MG63 (cell line): ENCODE measurements at regions not wholly inside any gene's neighbourhood (a gene's known extent, or its start where the extent isn't known, plus 50 kb on each side); places are given as distances from the start of the nearest gene placed in this dataset.

Experiments used
- DNase-seq: peaks from one replicate; pipeline ENCODE4 v3.0.0-alpha.2; 2020
- H3K27me3 ChIP-seq: fragments of 250-450 bp; sonication (Bioruptor Pico); 2 replicates; pipeline ENCODE4 v1.5.1; 2020; ENCODE audit warnings: mild to moderate bottlenecking, moderate library complexity
- H3K36me3 ChIP-seq: fragments of 250-450 bp; sonication (Bioruptor Pico); 2 replicates; pipeline ENCODE4 v1.5.1; 2020; ENCODE audit warnings: mild to moderate bottlenecking, moderate library complexity
- H3K4me3 ChIP-seq: fragments of 250-450 bp; sonication (Bioruptor Pico); 2 replicates; pipeline ENCODE4 v1.5.1; 2020; ENCODE audit warnings: mild to moderate bottlenecking, moderate library complexity
- H3K9me3 ChIP-seq: fragments of 250-450 bp; sonication (Bioruptor Pico); 2 replicates; pipeline ENCODE4 v1.5.1; 2020; ENCODE audit warnings: mild to moderate bottlenecking, moderate library complexity

- Histone ChIP-seq H3K27me3 (no peaks in the 10 kb centered on the region), H3K36me3 (no peaks in the 10 kb centered on the region), H3K9me3 (no peaks in the 10 kb centered on the region; the same call in 1 of the 2 replicates), H3K4me3 (no peak overlapping the region)
- DNase-seq = no peak
These were observed 56.4 kb upstream of the SPOCK3 start for GRCh38 chr4:167290678-167291077.

- Histone ChIP-seq H3K9me3 (no peaks in the 10 kb centered on the region), H3K36me3 (no peaks in the 10 kb centered on the region)
These were observed 74.6 kb upstream of the SPOCK3 start for GRCh38 chr4:167308876-167309275.

DNA sequence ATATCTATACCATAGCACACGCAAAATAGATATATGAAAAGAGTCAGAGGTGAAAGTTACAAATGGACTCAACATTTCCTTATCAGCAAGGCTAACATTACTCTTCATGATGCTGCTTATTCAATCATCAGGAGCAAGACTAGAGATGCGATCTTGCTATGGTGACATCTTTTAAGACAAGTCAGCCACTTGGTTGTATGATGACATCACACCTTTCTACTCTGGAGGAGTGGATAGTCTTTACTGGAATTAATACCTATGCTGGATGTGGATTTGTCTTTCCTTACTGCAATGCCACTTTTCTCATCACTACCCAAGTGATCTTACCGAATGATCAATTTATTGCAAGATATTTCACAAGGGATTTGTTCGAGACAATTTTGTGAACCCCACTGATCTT lies 87.0 kb upstream of the SPOCK3 start:
- DNase-seq = no peak
- no peak overlapping the region for H3K4me3 ChIP-seq
- H3K27me3 ChIP-seq = no peaks in the 10 kb centered on the region
- H3K9me3 ChIP-seq = no peaks in the 10 kb centered on the region
- H3K36me3 ChIP-seq = no peaks in the 10 kb centered on the region

More at GRCh38 chr4:167308876-167309275, 74.6 kb upstream of the SPOCK3 start:
- Histone ChIP-seq H3K4me3 (no peak overlapping the region), H3K27me3 (no peaks in the 10 kb centered on the region)
- no peak for DNase-seq

DNA sequence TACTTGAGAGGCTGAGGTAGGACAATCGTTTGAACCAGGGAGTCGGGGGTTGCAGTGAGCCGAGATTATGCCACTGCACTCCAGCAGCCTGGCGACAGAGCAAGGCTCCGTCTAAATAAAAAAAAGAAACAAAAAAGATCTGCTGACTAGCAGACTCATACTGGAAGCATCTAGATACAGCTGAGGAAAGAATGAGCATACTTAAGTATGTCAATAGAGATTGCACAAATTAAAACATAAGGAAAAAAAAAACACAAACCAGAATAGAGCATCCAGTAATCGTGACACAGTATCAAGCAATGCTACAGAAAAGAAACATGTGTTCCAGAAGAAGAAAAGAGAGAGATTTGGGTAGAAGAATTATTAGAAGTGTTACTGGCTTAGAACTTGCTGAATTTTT lies 105.5 kb upstream of the SPOCK3 start:
- no peaks in the 10 kb centered on the region; the same call in 1 of the 2 replicates for H3K9me3 ChIP-seq
- H3K4me3 ChIP-seq = no peak overlapping the region
- H3K36me3 ChIP-seq = no peaks in the 10 kb centered on the region
- H3K27me3 ChIP-seq = no peaks in the 10 kb centered on the region
- DNase-seq = no peak

DNA sequence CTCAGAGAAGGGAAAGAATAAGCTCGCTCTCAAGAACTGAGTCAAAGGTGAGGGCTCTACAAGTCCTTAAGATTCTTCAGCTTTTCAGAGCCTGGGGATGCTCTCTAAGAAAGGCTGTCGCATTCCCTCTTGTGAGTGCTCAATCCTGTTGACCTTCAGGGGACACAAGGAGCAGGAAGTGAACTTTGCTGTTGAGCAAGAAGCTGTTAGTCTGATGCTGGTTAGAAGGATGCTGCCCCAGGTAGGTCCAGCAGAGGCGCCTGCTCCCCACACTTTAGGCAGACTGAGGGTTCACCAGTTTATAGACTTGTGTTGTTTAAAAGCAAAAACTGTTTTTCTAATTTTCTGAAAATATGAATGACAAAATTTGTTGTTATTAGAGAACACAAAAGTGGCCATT lies 125.4 kb upstream of the SPOCK3 start:
- Histone ChIP-seq H3K36me3 (no peaks in the 10 kb centered on the region), H3K4me3 (no peak overlapping the region), H3K27me3 (no peaks in the 10 kb centered on the region), H3K9me3 (no peaks in the 10 kb centered on the region)
- DNase-seq = no peak

GRCh38 chr4:167379076-167379835 lies 145.0 kb upstream of the SPOCK3 start:
- no peaks in the 10 kb centered on the region for H3K9me3 ChIP-seq
- H3K36me3 ChIP-seq = no peaks in the 10 kb centered on the region
- no peak for DNase-seq
- no peaks in the 10 kb centered on the region; the same call in 1 of the 2 replicates for H3K27me3 ChIP-seq
- no peak overlapping the region for H3K4me3 ChIP-seq

- no peaks in the 10 kb centered on the region for H3K36me3 ChIP-seq
- no peaks in the 10 kb centered on the region; the same call in 1 of the 2 replicates for H3K27me3 ChIP-seq
- DNase-seq = no peak
- no peaks in the 10 kb centered on the region for H3K9me3 ChIP-seq
- no peak overlapping the region for H3K4me3 ChIP-seq
These were observed 146.7 kb upstream of the SPOCK3 start for GRCh38 chr4:167380964-167381363.

DNA sequence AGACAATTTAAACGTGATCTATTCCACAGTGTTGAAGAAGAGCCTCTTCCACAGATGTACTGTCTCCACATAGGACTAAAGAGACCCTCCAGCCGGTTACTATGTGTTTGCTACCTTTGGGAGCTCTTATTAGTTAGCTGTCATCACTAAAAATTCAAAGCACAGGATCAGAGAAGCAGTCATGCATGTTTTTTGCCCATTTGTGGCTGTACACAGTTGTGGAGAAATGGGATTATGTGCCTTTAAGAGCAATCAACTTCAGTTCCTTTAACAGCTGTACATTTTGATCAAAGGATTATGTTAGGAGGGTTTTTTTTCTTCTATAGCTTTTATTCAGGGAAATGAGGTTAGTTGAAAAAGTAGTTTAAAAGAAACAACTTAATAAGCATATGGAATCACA lies 149.0 kb upstream of the SPOCK3 start:
- DNase-seq = no peak
- H3K4me3 ChIP-seq = no peak overlapping the region
- no peaks in the 10 kb centered on the region for H3K36me3 ChIP-seq
- H3K9me3 ChIP-seq = no peaks in the 10 kb centered on the region
- H3K27me3 ChIP-seq = no peaks in the 10 kb centered on the region; the same call in 1 of the 2 replicates

DNA sequence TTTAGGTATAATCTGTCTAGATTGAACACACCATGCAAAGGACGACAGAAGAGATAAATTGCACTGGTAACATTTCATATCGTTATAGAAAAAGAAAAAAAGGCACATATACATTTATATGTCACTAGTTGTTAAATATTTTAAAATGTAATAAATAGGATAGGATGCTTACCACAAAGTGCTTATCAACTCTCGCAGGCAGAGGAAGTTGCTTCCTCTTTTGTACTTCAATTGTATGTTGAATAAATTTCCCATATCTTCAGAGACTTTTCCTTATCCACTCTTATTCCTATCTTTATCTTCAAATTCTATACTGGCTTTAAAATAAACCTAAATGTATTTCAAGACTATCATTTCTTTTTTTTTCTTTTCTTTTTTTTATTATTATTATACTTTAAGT lies 163.3 kb upstream of the SPOCK3 start:
- Histone ChIP-seq H3K27me3 (peaks cover 4% of the 10 kb centered on the region; the same call in 1 of the 2 replicates), H3K4me3 (no peak overlapping the region), H3K36me3 (no peaks in the 10 kb centered on the region), H3K9me3 (no peaks in the 10 kb centered on the region)
- no peak for DNase-seq

- no peaks in the 10 kb centered on the region for H3K9me3 ChIP-seq
- H3K4me3 ChIP-seq = no peak overlapping the region
- H3K36me3 ChIP-seq = no peaks in the 10 kb centered on the region
- peaks cover 4% of the 10 kb centered on the region; the same call in 1 of the 2 replicates for H3K27me3 ChIP-seq
- no peak for DNase-seq
These were observed 164.9 kb upstream of the SPOCK3 start for GRCh38 chr4:167399201-167399600.

GRCh38 chr4:167406181-167406580 lies 171.9 kb upstream of the SPOCK3 start:
- H3K9me3 ChIP-seq = no peaks in the 10 kb centered on the region
- no peak overlapping the region for H3K4me3 ChIP-seq
- no peak for DNase-seq
- H3K36me3 ChIP-seq = no peaks in the 10 kb centered on the region
- H3K27me3 ChIP-seq = no peaks in the 10 kb centered on the region

GRCh38 chr4:167415461-167415860 lies 181.2 kb upstream of the SPOCK3 start:
- Histone ChIP-seq H3K27me3 (peaks cover 2% of the 10 kb centered on the region; the same call in 1 of the 2 replicates), H3K9me3 (no peaks in the 10 kb centered on the region), H3K36me3 (no peaks in the 10 kb centered on the region), H3K4me3 (no peak overlapping the region)
- no peak for DNase-seq

DNA sequence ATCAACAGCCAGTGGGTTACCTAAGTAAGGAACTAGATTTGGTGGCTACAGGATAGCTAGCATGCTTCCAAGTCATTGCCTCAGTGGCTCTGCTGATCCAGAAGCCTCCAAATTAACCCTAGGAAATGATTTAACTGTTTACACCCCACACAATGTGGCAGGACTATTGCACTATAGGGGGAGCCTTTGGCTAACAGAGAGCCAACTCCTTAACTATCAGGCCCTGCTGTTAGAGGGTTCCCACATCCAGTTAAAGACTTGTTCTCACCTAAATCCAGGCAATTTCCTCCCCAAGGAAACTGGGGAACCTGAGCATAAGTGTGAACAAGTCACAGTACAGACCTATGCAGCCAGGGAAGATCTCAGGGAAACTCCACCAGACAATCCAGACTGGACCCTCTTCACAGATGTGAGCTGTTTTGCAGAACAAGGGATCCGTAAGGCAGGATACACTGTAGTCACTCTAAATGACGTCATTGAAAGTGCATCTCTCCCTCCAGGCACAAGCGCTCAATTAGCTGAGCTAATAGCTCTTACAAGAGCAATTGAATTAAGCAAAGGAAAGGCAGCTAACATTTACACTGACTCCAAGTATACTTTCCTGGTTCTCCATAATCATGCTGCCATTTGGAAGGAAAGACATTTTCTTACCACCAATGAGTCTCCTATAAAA lies 185.3 kb upstream of the SPOCK3 start:
- no peak for DNase-seq
- Histone ChIP-seq H3K4me3 (no peak overlapping the region), H3K27me3 (no peaks in the 10 kb centered on the region), H3K36me3 (no peaks in the 10 kb centered on the region), H3K9me3 (no peaks in the 10 kb centered on the region)

GRCh38 chr4:167421201-167421600 lies 186.9 kb upstream of the SPOCK3 start:
- H3K4me3 ChIP-seq = no peak overlapping the region
- no peaks in the 10 kb centered on the region for H3K36me3 ChIP-seq
- no peak for DNase-seq
- no peaks in the 10 kb centered on the region for H3K27me3 ChIP-seq
- no peaks in the 10 kb centered on the region for H3K9me3 ChIP-seq

DNA sequence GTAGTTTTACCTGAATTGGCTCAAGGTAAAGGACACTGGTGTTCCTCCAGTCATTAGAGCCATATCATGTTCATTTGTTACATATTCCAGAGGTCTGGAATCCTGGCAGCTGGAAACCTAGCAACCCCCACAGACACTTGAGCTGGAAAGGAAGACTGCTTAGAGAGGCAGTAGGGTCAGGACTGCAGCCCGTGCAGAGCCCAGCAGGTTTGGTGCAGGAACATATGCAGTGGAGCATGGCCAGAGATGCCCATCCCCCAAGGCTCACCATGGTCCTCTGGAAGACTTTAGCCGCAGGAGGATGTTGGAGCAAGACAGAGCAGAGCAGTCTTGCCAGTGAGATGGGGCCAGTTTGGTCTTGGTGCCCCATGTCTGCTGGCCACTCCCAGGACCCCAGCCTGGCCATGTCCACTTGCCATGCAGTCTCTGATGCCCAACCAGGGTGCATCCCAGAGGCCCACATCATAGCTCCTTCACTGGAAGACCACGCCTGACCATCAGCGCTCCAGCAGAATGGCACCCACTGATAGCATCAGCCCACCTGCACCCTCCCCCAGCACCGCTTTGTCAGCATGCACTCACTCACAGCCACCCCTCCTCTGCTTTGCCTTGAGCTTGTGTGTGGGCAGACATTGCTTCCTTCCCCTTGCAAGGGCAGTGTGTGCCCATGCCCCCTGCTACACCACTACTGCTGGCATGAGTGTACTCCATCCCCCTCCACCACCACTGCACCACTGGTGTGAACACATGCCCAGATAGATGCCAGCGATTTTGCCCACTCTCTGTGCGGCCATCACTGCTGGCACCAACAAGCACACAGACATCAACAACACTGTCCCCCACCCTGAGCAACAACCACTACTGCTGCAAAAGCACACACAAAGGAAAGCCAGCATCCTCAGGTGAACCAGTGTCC lies 190.3 kb upstream of the SPOCK3 start:
- Histone ChIP-seq H3K9me3 (no peaks in the 10 kb centered on the region), H3K27me3 (no peaks in the 10 kb centered on the region), H3K4me3 (no peak overlapping the region), H3K36me3 (no peaks in the 10 kb centered on the region)
- no peak for DNase-seq

DNA sequence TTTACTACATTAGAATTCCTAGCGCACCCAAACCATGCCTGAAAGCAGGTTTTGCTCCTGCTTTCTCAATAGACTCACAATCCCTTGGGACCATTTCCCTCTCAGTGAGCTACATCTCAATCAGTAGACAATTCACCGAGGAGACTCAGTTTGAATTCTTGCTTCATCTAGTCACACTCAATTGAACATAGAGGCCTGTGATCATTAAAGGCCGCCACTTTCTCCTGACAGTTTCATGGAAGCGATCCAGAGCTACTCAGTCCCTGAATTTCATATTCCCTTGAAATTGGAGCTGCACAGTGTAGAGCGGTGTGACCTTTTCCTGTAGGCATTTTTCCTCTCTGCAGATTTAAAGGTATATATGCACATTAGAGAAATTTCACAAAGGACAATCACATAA lies 193.9 kb upstream of the SPOCK3 start:
- H3K36me3 ChIP-seq = no peaks in the 10 kb centered on the region
- no peaks in the 10 kb centered on the region for H3K9me3 ChIP-seq
- H3K27me3 ChIP-seq = no peaks in the 10 kb centered on the region
- DNase-seq = no peak
- H3K4me3 ChIP-seq = no peak overlapping the region

GRCh38 chr4:167431371-167431770 lies 197.1 kb upstream of the SPOCK3 start:
- H3K27me3 ChIP-seq = no peaks in the 10 kb centered on the region
- H3K36me3 ChIP-seq = no peaks in the 10 kb centered on the region
- H3K4me3 ChIP-seq = no peak overlapping the region
- DNase-seq = no peak
- no peaks in the 10 kb centered on the region for H3K9me3 ChIP-seq
